Smooth muscle cell (in vitro differentiated cells): ENCODE measurements at regions not wholly inside any gene's neighbourhood (a gene's known extent, or its start where the extent isn't known, plus 50 kb on each side); places are given as distances from the start of the nearest gene placed in this dataset.

ENCODE experiments used
- DNase-seq: peaks from one replicate; lab custom pipeline; 2025; ENCODE audit not compliant: unreplicated experiment; lab: John Stamatoyannopoulos, UW
- H2AFZ ChIP-seq: fragments of 200-600 bp; sonication (generic); 2 replicates; pipeline ENCODE4 v1.6.0; 2016; ENCODE audit warnings: antibody characterized with exemption, low read depth, mild to moderate bottlenecking
- H3F3A ChIP-seq: fragments of 200-600 bp; sonication (generic); 2 replicates; pipeline ENCODE4 v1.6.0; 2017; ENCODE audit warnings: antibody characterized with exemption, low read depth
- H3K27ac ChIP-seq: fragments of 200-600 bp; sonication (generic); 2 replicates; pipeline ENCODE4 v1.5.1; 2016; ENCODE audit warnings: low read depth, mild to moderate bottlenecking
- H3K27me3 ChIP-seq: fragments of 200-600 bp; sonication (generic); 2 replicates; pipeline ENCODE4 v1.6.1; 2016; ENCODE audit warnings: low read depth, mild to moderate bottlenecking
- H3K36me3 ChIP-seq: fragments of 200-600 bp; sonication (generic); 2 replicates; pipeline ENCODE4 v1.5.1; 2016; ENCODE audit warnings: low read depth
- H3K4me1 ChIP-seq: fragments of 200-600 bp; sonication (generic); 2 replicates; pipeline ENCODE4 v1.5.1; 2016; ENCODE audit warnings: low read depth
- H3K4me2 ChIP-seq: fragments of 200-600 bp; sonication (generic); 2 replicates; pipeline ENCODE4 v1.6.0; 2016; ENCODE audit warnings: mild to moderate bottlenecking
- H3K4me3 ChIP-seq: fragments of 200-600 bp; sonication (generic); 2 replicates; pipeline ENCODE4 v1.5.1; 2016; ENCODE audit warnings: mild to moderate bottlenecking
- H3K79me2 ChIP-seq: fragments of 200-600 bp; sonication (generic); 2 replicates; pipeline ENCODE4 v1.6.0; 2016; ENCODE audit warnings: low read depth, mild to moderate bottlenecking
- H3K9ac ChIP-seq: fragments of 200-600 bp; sonication (generic); 2 replicates; pipeline ENCODE4 v1.6.0; 2016; ENCODE audit warnings: low read depth
- H3K9me3 ChIP-seq: fragments of 200-600 bp; sonication (generic); replicated peaks from 2 replicates; pipeline ENCODE4 v1.5.1; 2016; ENCODE audit warnings: low read depth
- H4K20me1 ChIP-seq: fragments of 200-600 bp; sonication (generic); 2 replicates; pipeline ENCODE4 v1.6.0; 2016; ENCODE audit warnings: low read depth
- CTCF ChIP-seq: fragments of 200-600 bp; sonication (generic); IDR thresholded peaks from 2 replicates; pipeline ENCODE4 v1.5.1; 2017; ENCODE audit warnings: borderline replicate concordance, mild to moderate bottlenecking, antibody characterized with exemption; ENCODE audit not compliant: insufficient read depth, poor library complexity, severe bottlenecking
- WGBS: methylation state at CpG from one replicate; pipeline ENCODE4 v1.1.7; 2016; ENCODE audit warnings: low lambda C conversion rate; 5-methylcytosine and 5-hydroxymethylcytosine counted together

DNA sequence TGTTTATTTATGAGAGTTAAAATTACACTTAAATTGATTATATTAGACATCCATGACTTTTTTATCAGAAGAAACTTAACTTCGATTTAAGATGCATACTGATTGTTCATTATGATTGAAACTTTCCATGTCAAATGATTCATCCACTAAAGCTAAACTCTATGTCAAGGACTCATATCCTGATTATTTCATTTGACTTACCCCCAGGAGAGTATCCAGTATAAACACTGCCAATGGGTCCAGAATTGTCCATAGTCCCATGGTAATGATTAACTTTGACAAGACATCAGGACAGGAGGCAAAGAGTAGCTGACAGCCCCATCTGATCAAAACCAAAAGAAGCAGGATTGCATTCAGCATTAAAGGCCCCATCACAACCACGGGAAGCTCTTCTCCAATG lies 709.9 kb downstream of the TFAP2A start:
- no peak overlapping the region for H3K27ac ChIP-seq
- no peak overlapping the region for H3K9ac ChIP-seq
- H3K36me3 ChIP-seq = no peaks in the 10 kb centered on the region
- no peak overlapping the region for H3K4me3 ChIP-seq
- H3K79me2 ChIP-seq = no peaks in the 10 kb centered on the region
- 94% methylated on average over 2 of the region's 2 CpGs for WGBS
- TF ChIP-seq CTCF = no peak
- H3K4me2 ChIP-seq = no peak overlapping the region
- H3K9me3 ChIP-seq = no peaks in the 10 kb centered on the region
- H2AFZ ChIP-seq = no peak overlapping the region
- H3K4me1 ChIP-seq = no peaks in the 10 kb centered on the region
- DNase-seq = no peak
- H4K20me1 ChIP-seq = no peaks in the 10 kb centered on the region
- no peaks in the 10 kb centered on the region for H3F3A ChIP-seq
- H3K27me3 ChIP-seq = no peaks in the 10 kb centered on the region

DNA sequence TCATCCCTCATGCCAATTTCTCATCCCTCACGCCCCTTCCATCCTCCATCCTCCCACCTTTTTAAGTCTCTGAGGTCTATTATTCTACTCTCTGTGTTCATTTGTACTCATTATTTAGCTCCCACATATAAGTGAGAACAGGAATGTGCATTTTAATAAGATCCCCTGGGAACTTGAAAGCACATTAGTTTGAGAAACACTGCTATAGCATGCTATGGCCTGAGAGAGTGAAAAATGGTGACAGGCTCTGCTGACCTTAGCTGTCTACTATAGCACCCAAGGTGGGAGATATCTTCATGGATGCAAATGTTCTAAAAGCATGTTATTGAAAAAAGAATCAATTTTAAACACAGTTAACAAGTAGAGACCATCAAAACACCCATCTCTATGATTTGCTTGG lies 712.0 kb downstream of the TFAP2A start:
- no peak overlapping the region for H3K9ac ChIP-seq
- no peaks in the 10 kb centered on the region for H4K20me1 ChIP-seq
- no peak overlapping the region for H3K4me3 ChIP-seq
- H3K4me1 ChIP-seq = no peaks in the 10 kb centered on the region
- H3K79me2 ChIP-seq = no peaks in the 10 kb centered on the region
- 97% methylated on average over 1 of the region's 1 CpG for WGBS
- DNase-seq = no peak
- no peaks in the 10 kb centered on the region for H3F3A ChIP-seq
- no peak for TF ChIP-seq CTCF
- no peaks in the 10 kb centered on the region for H3K27me3 ChIP-seq
- H3K27ac ChIP-seq = no peak overlapping the region
- H2AFZ ChIP-seq = no peak overlapping the region
- H3K9me3 ChIP-seq = no peaks in the 10 kb centered on the region
- H3K4me2 ChIP-seq = no peak overlapping the region
- H3K36me3 ChIP-seq = no peaks in the 10 kb centered on the region

DNA sequence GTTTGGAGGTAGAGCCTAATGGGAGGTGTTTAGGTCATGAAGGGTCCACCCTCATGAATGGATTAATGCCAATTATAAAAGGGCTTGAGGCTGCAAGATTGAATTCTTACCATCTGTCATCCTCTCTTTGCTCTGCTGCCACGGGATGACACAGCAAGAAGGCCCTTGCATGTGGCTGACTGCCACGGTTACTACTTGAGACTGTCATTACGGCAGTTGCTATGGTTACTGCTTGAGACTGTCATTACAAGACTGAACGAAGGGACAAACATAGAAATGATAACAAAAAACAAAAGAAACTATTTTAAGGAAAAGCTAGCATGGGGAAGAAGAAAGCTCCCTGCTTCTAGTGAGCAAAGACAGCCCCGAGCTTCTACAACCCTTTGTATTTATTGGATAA lies 715.0 kb downstream of the TFAP2A start:
- H3K9ac ChIP-seq = no peak overlapping the region
- H3K27ac ChIP-seq = no peak overlapping the region
- H3K79me2 ChIP-seq = no peaks in the 10 kb centered on the region
- H3K27me3 ChIP-seq = no peaks in the 10 kb centered on the region
- TF ChIP-seq CTCF = no peak
- H2AFZ ChIP-seq = no peak overlapping the region
- H3K4me3 ChIP-seq = no peak overlapping the region
- H3K9me3 ChIP-seq = no peaks in the 10 kb centered on the region
- no peaks in the 10 kb centered on the region for H3K36me3 ChIP-seq
- H3K4me1 ChIP-seq = no peaks in the 10 kb centered on the region
- no peak for DNase-seq
- H4K20me1 ChIP-seq = no peaks in the 10 kb centered on the region
- 83% methylated on average over 5 of the region's 5 CpGs for WGBS
- no peak overlapping the region for H3K4me2 ChIP-seq
- H3F3A ChIP-seq = no peaks in the 10 kb centered on the region

DNA sequence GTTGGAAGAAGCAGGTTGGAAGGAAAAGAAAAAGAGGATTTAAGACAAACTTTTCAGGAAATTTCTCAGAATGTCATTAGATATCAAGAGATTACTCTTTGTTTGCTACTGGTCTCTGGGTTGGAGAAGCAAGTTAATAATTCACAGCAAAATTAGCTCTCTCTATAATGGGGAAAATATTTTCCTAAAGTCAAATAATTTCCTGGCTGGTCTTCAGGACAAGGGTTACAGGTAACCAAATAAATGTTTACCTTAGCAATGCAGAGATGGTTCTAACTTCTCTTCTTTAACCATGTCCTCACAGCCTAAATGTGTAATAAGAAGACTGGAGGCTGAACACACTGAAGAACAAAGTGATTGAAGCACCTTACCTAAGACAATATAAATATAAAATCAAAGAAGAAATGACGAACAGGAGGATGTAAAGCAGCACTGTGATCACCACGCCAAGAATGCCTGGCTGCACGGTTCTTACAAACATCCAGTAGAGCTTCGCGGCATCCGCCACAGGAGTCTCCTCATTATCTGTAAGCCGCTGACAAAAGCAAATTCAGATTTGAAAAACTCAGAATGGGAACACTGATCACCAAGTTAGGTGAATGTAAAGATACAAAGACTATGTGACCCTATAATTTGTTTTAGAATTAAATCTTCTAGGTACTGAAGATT lies 717.5 kb downstream of the TFAP2A start:
- Histone ChIP-seq H3F3A (no peaks in the 10 kb centered on the region), H3K79me2 (no peaks in the 10 kb centered on the region), H3K4me2 (no peak overlapping the region), H3K36me3 (no peaks in the 10 kb centered on the region), H3K27ac (no peak overlapping the region), H3K4me1 (no peaks in the 10 kb centered on the region), H4K20me1 (no peaks in the 10 kb centered on the region), H3K27me3 (no peaks in the 10 kb centered on the region), H3K9ac (no peak overlapping the region), H3K9me3 (no peaks in the 10 kb centered on the region), H2AFZ (no peak overlapping the region), H3K4me3 (no peak overlapping the region)
- WGBS = 89% methylated on average over 7 of the region's 7 CpGs
- no peak for TF ChIP-seq CTCF
- DNase-seq = no peak
